ENCODE measurements at regions not wholly inside any gene's neighbourhood (a gene's known extent, or its start where the extent isn't known, plus 50 kb on each side); places are given as distances from the start of the nearest gene placed in this dataset.
"Not testable (repeated sequence)": the region's sequence is repeated elsewhere in the genome, so short reads cannot be mapped to it uniquely, and the experiment has no call there.

GRCh38 chr3:66860771-66861170 is 137.3 kb upstream of the KBTBD8 start:
- DNase-seq: no peak

- no peak for DNase-seq
Observed at GRCh38 chr3:66863205-66864111, 134.6 kb upstream of the KBTBD8 start.

DNA sequence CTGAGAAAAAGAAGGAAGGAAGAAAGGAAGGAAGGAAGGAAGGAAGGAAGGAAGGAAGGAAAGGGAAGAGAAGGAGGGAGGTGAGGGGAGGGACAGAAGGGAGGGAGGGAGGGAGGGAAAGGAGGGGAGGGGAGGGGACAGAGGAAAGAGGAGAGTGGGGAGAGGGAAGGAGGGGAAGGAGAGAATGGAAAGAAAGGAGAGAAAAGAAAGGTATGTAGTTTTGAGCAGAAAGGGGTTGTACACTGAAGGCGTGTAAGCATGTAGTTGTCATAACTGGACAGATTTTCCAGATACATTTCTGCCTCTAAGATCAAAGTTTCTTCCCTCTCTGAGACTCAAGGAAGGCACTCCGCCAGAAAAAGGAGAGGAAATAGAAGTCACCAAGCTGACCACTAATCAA is 113.4 kb upstream of the KBTBD8 start:
- no peak for DNase-seq

- no peak for DNase-seq
Observed at GRCh38 chr3:66885326-66886000, 112.6 kb upstream of the KBTBD8 start.

DNA sequence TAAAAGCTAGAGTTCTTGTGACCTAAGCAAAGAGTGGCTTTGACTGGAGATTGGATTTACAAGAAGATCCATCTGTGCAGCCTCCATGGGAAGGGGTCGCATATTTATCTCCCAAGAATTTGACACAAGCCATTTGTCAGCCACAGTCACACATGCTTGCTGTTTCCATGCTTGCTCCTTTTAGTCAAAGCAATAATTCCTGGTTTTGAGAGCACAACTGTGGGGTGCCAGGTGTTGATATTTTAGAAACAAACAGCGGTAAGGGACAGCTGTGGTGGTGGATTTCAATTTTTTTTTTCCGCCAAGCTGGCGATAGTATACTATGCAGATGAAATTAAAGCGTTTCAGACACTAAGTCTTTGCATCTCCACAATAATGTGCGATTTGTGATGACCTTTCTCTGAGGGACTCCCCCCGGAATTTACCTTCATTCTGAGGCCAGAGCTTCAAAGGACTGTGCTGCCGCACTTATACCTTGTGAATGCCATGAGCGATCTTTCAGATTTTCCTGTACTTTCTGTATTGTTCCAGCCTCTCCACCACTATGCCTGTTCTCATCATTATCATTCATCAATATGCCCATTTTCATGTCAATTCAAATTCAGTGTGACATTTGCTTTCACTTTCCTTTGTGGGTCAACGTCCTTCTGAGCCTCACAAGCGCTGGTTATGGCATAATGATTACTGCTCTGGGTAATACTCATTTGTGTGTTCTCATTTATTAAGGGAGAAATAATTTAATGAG is 108.2 kb upstream of the KBTBD8 start:
- DNase-seq: no peak

GRCh38 chr3:66898155-66898554 is 100.0 kb upstream of the KBTBD8 start:
- no peak for DNase-seq

DNA sequence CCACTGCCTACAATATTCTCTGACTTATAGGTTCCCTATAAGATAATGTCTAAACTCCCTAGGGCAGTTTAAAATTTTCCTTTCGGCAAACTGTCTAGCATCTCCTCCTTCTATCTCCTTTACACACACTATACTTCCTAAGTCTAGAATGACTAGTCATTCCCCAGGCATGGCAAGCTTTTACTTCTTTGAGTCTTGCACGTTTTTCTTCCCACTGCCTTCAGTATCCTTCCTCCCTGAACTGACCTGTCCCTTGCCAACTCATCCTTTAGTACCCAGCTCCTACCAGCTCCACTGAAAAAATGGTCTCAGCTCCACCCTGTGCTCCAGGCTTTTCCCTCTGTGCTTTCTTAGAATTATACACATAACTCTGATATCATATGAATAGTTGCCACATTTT is 93.8 kb upstream of the KBTBD8 start:
- DNase-seq: no peak

- DNase-seq: no peak
Observed at GRCh38 chr3:66904831-66905493, 93.1 kb upstream of the KBTBD8 start.

DNA sequence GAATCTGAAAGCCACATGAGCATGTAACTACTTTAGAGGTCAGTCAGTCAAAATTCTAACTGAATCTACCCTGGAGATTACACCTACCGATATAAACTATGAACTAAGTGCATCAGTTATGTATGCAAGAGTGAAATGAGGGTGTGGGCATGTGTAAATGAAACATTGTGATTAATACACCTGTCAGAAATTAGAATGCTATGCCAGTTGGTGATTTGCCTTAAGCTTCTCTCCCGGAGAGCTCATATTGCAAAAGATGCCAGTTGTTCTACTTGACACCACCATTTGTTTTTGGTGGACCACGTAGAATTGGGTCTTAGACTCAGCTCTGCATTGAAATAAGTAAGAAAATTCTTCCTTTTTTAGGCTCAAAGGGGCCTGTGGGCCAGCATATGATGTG is 91.0 kb upstream of the KBTBD8 start:
- no peak for DNase-seq

DNA sequence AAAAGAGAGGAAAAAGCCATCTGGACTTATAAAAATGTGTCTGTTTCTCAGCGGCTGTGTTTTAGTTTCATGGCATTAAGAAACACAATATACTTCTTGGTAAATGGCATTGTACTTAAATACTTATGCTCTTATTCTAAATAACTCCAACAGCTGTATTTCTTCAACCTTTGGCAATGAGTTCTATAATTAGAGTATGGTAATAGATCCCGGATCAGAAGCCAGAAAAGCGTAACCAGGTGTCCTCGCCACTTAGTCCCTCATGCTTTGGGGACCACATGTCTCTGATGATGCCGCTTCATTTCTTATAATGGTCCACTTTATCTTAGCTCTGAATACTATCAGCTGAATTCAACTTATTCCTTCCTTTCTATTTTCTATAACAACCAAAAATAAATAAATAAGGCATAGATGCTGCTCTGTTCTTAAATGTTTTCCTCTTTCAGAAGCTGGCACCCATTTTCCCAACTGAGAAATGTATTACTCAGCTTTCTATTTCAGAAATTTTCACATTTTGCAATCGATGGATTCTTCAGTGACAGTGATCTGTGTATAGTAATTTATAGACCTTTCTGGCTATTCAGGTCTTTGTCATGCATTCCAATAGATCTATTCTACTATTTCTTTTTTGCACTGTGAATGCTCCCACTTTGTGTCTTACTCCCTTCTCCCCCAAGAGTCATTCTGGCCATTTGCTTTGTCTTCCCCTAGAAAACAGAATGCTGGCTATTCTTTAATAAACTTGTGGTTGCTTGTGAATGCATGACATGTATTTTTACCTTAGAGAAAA is 87.6 kb upstream of the KBTBD8 start:
- peak; percentile 96 for DNase-seq

DNA sequence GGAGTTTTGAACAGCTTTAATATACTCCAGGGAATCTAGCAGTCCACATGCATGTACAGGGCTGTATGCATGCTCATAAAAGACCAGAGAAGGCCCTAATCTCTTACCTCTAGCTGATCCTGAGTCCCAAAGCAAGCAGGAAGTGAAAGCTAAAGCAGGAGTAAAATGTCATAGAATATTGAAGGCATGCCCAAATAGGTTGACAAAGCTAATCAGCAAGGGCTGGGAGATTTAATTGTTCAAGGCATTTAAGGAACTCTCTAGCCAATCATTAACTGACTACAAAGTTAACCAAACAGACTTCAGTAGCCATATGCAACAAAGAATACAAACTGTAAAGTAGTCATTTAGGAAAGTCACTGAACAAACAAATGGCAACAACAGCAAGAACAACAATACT is 85.8 kb upstream of the KBTBD8 start:
- no peak for DNase-seq

DNA sequence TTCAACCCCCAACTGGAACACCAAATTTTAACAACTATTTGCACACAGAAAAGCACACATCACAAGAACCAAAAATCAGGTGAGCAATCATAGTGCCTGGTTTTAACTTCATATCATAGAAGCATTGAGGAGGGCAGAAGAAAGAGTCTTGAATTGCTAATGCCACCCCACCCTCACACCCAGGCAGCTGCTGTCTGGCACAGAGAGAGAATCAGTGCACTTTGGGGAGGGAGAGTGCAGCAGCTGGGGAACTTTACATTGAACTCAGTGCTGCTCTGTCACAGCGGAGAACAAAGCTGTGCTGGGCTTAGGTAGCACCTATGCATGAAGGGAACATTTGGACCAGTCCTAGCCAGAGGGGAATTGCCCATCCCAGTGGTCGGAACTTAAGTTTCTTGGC is 76.0 kb upstream of the KBTBD8 start:
- DNase-seq: no peak

- DNase-seq: no peak
Observed at GRCh38 chr3:66923969-66924368, 74.1 kb upstream of the KBTBD8 start.

DNA sequence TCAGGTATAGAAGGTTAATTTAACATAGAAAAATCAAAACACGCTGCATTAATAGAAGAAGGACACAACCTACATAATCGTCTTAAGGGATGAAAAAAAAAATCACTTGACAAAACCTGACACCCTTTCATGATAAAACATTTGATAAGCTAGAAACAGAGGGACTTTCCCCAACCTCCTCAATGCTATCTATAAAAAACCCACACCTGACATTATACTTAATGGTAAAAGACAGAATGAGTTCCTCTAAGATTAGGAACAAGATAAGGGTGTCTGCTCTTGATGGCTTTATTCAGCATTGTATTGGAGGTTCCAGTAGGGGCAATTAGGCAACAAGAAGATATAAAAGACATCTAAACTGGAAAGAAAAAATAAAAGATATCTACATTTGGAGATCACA is 69.9 kb upstream of the KBTBD8 start:
- no peak for DNase-seq

DNA sequence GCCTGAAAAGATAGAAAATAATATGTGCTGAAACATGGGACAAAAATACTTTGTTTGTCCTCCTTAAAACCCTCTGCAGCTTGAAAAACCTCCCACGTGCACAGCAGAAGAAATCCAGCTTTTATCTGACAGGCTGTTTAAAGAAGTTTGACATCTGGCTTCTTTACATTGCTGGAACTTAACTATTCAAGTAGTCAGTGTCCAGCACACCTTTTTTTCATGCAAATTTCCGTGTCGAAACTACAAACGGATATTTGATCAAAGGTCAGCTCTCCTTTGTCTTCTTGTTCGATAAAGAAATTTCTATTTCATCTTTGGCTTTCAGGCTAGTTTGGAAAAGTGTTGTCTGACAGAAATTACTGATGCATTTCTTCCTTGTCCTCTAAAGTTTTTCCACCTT is 66.8 kb upstream of the KBTBD8 start:
- no peak for DNase-seq

DNA sequence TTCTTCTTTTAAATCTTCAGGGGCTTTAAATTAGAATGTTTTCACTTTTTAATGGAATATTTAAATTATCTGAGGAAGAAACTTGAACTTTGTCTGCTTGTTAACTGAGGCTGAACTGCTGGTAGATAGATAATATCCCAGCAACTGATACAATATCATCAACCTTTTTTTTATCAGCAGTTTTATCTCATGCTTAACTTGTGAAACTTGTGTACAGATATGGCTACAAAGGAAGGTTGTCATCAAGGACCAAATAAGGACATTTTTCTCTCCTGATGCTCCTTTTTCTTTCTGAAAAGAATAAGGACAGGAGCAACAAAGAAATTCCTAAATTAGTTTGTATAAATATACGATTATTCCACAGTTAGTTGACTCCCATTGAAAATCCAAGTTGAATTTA is 66.4 kb upstream of the KBTBD8 start:
- no peak for DNase-seq

GRCh38 chr3:66933233-66933632 is 64.9 kb upstream of the KBTBD8 start:
- no peak for DNase-seq

DNA sequence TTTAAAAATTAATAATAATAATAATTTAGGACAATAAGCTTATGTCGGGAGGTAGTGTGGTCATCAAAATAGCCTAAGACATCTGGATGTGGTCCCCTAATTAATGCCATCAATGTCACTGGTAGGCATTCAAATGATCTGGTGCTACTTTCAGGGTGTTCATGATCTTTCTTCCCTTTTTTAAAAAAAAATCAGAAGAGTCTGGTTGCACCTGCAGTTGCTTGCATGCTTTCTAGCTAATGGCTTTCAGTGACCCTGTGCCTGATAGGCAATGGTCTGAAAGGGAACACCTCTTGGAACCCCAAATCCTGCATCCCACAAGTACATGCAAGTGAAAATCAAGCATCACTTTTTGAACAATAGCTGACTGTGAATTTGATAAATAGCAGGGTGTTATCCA is 64.1 kb upstream of the KBTBD8 start:
- DNase-seq: no peak

GRCh38 chr3:66934725-66935124 is 63.4 kb upstream of the KBTBD8 start:
- DNase-seq: no peak

GRCh38 chr3:66937041-66937440 is 61.1 kb upstream of the KBTBD8 start:
- not testable (repeated sequence) for DNase-seq

DNA sequence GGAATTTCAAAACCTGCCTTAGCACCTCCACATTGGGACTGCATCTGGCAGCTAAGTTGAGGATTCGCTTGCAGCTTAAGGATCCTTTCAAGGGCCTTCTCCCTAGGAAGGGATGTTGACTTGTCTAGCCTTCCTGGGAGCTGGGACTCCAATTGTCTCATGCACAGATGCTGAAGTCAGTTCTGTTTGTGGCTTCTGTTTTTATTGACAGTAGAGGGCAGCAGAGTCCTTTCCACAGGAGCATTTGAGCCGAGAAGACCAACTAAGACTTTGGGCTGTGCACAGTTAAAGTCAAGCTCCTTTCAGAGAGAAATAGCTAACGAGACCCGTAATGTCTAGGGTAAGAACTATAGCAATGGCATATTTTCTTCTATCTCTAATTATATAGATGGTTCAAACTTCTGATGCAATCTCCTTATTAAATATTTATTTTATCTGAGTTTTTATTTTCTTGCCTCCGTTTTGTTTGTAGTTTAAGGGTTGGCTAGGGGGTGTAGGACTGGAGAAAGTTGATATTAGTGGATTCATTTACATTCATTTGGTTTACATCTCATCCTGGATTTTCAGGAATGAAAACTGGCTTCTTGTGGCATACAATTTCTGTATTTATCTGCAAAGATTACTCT is 59.7 kb upstream of the KBTBD8 start:
- peak; percentile 43 for DNase-seq

- no peak for DNase-seq
Observed at GRCh38 chr3:66948041-66948440, 50.1 kb upstream of the KBTBD8 start.
